Coronary artery (tissue), 2 donors: ENCODE measurements at regions not wholly inside any gene's neighbourhood (a gene's known extent, or its start where the extent isn't known, plus 50 kb on each side); places are given as distances from the start of the nearest gene placed in this dataset.
"Not testable (repeated sequence)": the region's sequence is repeated elsewhere in the genome, so short reads cannot be mapped to it uniquely, and the experiment has no call there.

Experiments
- DNase-seq: peaks from one replicate; pipeline ENCODE4 v3.0.0-alpha.2; 2017; ENCODE audit warnings: low spot score
- H3K27ac ChIP-seq, 2 donors: fragments of 200-600 bp; sonication (generic); one replicate each; pipeline ENCODE4 v1.5.1; 2016 to 2019
- H3K4me3 ChIP-seq: fragments of 200-600 bp; sonication (generic); 2 replicates; pipeline ENCODE4 v1.5.1; 2016; ENCODE audit warnings: mild to moderate bottlenecking, moderate library complexity
- CTCF ChIP-seq: fragments of 200-600 bp; sonication (generic); IDR thresholded peaks from one replicate; pipeline ENCODE4 v1.5.1; 2019; ENCODE audit warnings: antibody characterized with exemption

- Histone ChIP-seq H3K27ac (no peak overlapping the region), H3K4me3 (no peak overlapping the region)
- DNase-seq = no peak
- TF ChIP-seq CTCF = no peak
Measured at GRCh38 chr7:116361767-116362166, 137.8 kb upstream of the CAV2 start.

GRCh38 chr7:116363637-116364432 is 135.7 kb upstream of the CAV2 start:
- TF ChIP-seq CTCF = no peak
- no peak for DNase-seq
- no peak overlapping the region for H3K4me3 ChIP-seq
- H3K27ac ChIP-seq = no peak overlapping the region

- no peak overlapping the region for H3K27ac ChIP-seq
- TF ChIP-seq CTCF = no peak
- H3K4me3 ChIP-seq = no peak overlapping the region
- DNase-seq = no peak
Measured at GRCh38 chr7:116364469-116364868, 135.1 kb upstream of the CAV2 start.

- H3K4me3 ChIP-seq = no peak overlapping the region
- TF ChIP-seq CTCF = no peak
- H3K27ac ChIP-seq = no peak overlapping the region
- DNase-seq = no peak
Measured at GRCh38 chr7:116365797-116366196, 133.7 kb upstream of the CAV2 start.

- TF ChIP-seq CTCF = no peak
- no peak overlapping the region for H3K4me3 ChIP-seq
- H3K27ac ChIP-seq = no peak overlapping the region
- DNase-seq = no peak
Measured at GRCh38 chr7:116367171-116367813, 132.2 kb upstream of the CAV2 start.

GRCh38 chr7:116368965-116369364 is 130.6 kb upstream of the CAV2 start:
- H3K4me3 ChIP-seq = no peak overlapping the region
- TF ChIP-seq CTCF = no peak
- no peak overlapping the region for H3K27ac ChIP-seq
- no peak for DNase-seq

GRCh38 chr7:116371536-116371935 is 128.0 kb upstream of the CAV2 start:
- not testable (repeated sequence) for H3K27ac ChIP-seq

GRCh38 chr7:116373229-116373628 is 126.3 kb upstream of the CAV2 start:
- H3K27ac ChIP-seq, DNase-seq, H3K4me3 ChIP-seq: not testable (repeated sequence)

More at GRCh38 chr7:116371536-116371935, 128.0 kb upstream of the CAV2 start:
- not testable (repeated sequence) for H3K4me3 ChIP-seq, DNase-seq
